Calu3 (cell line): ENCODE measurements at regions not wholly inside any gene's neighbourhood (a gene's known extent, or its start where the extent isn't known, plus 50 kb on each side); places are given as distances from the start of the nearest gene placed in this dataset.

ENCODE experiments used
- BruUV-seq: library from RNA; stranded (reverse); fragments of 400-500 nt; replicated peaks from 2 replicates; lab custom pipeline; 2021; lab: Mats Ljungman, UMichigan
- CTCF ChIA-PET: fragments of 300-600 bp; sonication (Branson Sonifier 250); formaldehyde crosslinking; loops from one replicate; lab custom pipeline; 2022; ENCODE audit warnings: antibody characterized with exemption; lab: Charles Lee
- DNase-seq: peaks from one replicate; pipeline ENCODE4 v3.0.0; 2022
- H3K27ac Mint-ChIP-seq: one replicate; pipeline ENCODE4 v1.8.0; 2022; ENCODE audit warnings: mixed read lengths; ENCODE audit not compliant: unreplicated experiment
- H3K27me3 Mint-ChIP-seq: one replicate; pipeline ENCODE4 v1.8.0; 2022; ENCODE audit warnings: mixed read lengths; ENCODE audit not compliant: unreplicated experiment
- H3K36me3 Mint-ChIP-seq: one replicate; pipeline ENCODE4 v1.8.0; 2022; ENCODE audit warnings: mild to moderate bottlenecking, moderate library complexity, mixed read lengths; ENCODE audit not compliant: insufficient read depth, unreplicated experiment
- H3K4me1 Mint-ChIP-seq: one replicate; pipeline ENCODE4 v1.8.0; 2022; ENCODE audit warnings: mild to moderate bottlenecking, low read depth, mixed read lengths; ENCODE audit not compliant: unreplicated experiment
- H3K4me3 Mint-ChIP-seq: one replicate; pipeline ENCODE4 v1.8.0; 2022; ENCODE audit warnings: mild to moderate bottlenecking, low read depth, moderate library complexity, mixed read lengths; ENCODE audit not compliant: unreplicated experiment
- H3K9me3 Mint-ChIP-seq: one replicate; pipeline ENCODE4 v1.8.0; 2022; ENCODE audit warnings: low read depth, mixed read lengths; ENCODE audit not compliant: unreplicated experiment
- intact Hi-C: fragments of 100-400 bp; cut with micrococcal nuclease; formaldehyde crosslinking; loops from one replicate; pipeline ENCODE4 v1.10.0; 2022; ENCODE audit not compliant: unreplicated experiment
- TF ChIP-seq, protein P1 (sequence below): fragments of 200-600 bp; IDR thresholded peaks from one replicate; pipeline ENCODE4 v1.8.0; 2022; ENCODE audit warnings: antibody characterized with exemption; ENCODE audit not compliant: unreplicated experiment

- TF ChIP-seq, protein P1, sequence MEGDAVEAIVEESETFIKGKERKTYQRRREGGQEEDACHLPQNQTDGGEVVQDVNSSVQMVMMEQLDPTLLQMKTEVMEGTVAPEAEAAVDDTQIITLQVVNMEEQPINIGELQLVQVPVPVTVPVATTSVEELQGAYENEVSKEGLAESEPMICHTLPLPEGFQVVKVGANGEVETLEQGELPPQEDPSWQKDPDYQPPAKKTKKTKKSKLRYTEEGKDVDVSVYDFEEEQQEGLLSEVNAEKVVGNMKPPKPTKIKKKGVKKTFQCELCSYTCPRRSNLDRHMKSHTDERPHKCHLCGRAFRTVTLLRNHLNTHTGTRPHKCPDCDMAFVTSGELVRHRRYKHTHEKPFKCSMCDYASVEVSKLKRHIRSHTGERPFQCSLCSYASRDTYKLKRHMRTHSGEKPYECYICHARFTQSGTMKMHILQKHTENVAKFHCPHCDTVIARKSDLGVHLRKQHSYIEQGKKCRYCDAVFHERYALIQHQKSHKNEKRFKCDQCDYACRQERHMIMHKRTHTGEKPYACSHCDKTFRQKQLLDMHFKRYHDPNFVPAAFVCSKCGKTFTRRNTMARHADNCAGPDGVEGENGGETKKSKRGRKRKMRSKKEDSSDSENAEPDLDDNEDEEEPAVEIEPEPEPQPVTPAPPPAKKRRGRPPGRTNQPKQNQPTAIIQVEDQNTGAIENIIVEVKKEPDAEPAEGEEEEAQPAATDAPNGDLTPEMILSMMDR = no peak
- no peak overlapping the region for H3K4me3 Mint-ChIP-seq
- no peaks in the 10 kb centered on the region for H3K27me3 Mint-ChIP-seq
- intact Hi-C loops = no loop called here
- CTCF ChIA-PET = no interaction called here
- no TSS peak for BruUV-seq
- H3K36me3 Mint-ChIP-seq = no peaks in the 10 kb centered on the region
- no peak overlapping the region for H3K27ac Mint-ChIP-seq
- DNase-seq = no peak
- no peaks in the 10 kb centered on the region for H3K9me3 Mint-ChIP-seq
- H3K4me1 Mint-ChIP-seq = no peaks in the 10 kb centered on the region
Measured at GRCh38 chr5:120769312-120769872, 305.3 kb downstream of the PRR16 start.

DNA sequence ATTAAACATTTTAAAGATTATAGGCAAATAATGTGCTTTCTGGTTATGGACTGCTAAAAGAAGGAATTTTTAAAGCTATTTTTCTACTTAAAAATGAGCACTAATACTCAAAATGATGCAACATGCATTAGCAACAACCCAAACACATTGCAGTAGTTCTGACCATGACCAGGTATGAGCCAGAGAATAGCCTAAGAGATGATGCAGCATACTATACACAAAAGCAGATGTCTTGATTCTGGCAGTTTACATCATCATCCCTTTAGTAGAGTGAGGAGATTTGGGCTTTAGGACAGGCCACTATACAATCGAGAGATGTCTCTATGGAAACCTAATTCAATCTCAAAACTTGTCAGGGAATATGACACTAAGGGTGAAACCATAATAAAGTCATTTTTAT lies 307.1 kb downstream of the PRR16 start:
- intact Hi-C loops = no loop called here
- Mint-ChIP-seq H3K4me1 (no peaks in the 10 kb centered on the region), H3K9me3 (no peaks in the 10 kb centered on the region), H3K36me3 (no peaks in the 10 kb centered on the region), H3K27me3 (no peaks in the 10 kb centered on the region), H3K27ac (no peak overlapping the region), H3K4me3 (no peak overlapping the region)
- BruUV-seq = no TSS peak
- CTCF ChIA-PET = no interaction called here
- no peak for DNase-seq
- TF ChIP-seq, protein P1 = no peak

DNA sequence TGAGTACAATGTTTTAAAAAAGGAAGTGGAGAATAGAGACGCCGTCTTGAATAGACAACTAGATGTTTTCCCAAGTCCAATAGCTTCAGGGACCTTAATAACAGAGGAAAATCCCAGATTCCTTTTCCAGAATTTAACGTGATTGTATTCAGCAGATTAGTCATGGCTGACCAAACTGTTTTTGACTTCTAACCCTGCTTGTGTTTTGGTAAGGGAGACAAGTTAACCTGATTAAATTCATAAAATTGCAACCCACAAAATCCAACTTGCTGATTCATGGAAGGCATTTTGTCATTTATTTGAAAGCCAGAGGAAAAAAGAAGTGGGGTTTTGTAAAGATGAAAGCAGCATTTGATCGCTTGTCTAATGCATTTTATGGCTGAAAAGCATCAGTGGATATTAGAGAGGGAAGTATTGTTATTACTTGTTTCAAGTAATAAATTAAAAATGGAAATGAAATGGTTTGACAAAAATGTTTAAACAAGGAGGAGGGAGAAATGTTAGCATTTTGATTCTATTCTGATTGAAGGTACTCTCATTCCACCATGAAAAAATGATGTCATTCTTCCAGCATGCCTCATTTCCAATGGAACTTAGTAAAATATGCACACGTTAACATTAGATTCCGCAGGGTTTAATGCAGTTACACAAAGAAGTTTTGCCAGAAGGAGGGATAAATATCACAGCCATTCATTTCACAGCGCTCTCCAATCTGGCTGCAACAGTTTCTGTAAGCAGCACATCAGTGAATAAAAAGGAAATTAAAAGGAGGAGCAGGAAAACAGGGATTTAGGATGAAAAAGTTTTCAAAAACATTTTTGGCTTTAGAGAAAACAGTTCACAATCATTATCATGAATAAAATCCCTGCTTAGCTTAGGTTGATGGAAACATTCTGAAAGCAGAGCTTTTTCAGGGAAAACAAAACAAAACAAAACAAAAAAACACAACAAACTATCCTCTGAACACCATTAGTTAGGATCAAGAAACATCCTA lies 314.7 kb downstream of the PRR16 start:
- no peak overlapping the region for H3K27ac Mint-ChIP-seq

DNA sequence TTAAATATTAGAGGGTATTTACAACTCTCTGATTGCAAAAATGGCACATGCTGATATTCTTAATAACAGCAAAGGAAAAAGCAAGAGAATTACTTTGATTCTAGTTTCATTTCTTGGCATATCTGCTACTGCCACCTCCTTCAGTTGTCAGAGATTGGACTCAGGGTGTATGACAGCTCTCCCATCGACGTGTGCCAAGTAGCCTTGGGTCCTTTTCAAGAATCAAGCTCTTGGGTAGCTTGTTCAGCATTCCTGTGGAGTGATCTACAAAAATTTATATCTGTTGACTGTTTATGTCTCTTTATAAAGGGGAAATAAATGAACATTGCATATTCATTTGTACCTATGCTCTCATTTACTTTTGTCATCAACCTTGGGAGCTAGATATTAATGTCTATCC lies 315.6 kb downstream of the PRR16 start:
- BruUV-seq = no TSS peak
- peaks cover 17% of the 10 kb centered on the region for H3K4me1 Mint-ChIP-seq
- no peak for DNase-seq
- no peaks in the 10 kb centered on the region for H3K9me3 Mint-ChIP-seq
- intact Hi-C loops = no loop called here
- no peak overlapping the region for H3K4me3 Mint-ChIP-seq
- TF ChIP-seq, protein P1 = no peak
- H3K27ac Mint-ChIP-seq = no peak overlapping the region
- no peaks in the 10 kb centered on the region for H3K36me3 Mint-ChIP-seq
- CTCF ChIA-PET = no interaction called here
- no peaks in the 10 kb centered on the region for H3K27me3 Mint-ChIP-seq

More for the DNA sequence above, 314.7 kb downstream of the PRR16 start:
- Mint-ChIP-seq H3K4me1 (peaks cover 17% of the 10 kb centered on the region), H3K9me3 (no peaks in the 10 kb centered on the region), H3K36me3 (no peaks in the 10 kb centered on the region), H3K4me3 (no peak overlapping the region), H3K27me3 (no peaks in the 10 kb centered on the region)
- intact Hi-C loops = no loop called here
- no peak for DNase-seq
- CTCF ChIA-PET = no interaction called here
- no TSS peak for BruUV-seq
- TF ChIP-seq, protein P1 = no peak
